ENCODE measurements at regions not wholly inside any gene's neighbourhood (a gene's known extent, or its start where the extent isn't known, plus 50 kb on each side); places are given as distances from the start of the nearest gene placed in this dataset.

DNA sequence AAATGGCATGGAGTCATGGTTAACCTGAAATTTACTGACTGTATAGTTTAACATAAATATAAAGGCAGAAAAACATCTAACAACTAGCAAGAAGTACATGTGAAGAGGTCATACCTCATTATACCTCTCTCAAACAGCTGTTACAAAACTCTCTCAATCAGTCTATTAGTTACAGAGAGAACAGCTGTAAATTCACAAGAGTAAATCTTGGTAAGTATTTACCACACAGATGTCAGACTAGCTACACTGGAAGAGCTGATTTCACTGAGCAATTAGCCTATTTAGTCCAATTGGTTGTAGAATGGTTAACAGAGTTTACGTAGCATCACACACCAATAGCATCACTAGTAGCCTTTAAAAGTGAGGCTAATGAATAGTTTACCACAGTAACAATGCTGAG, 463.4 kb upstream of the USP15 start:
- TF ChIP-seq CTCF (IDR thresholded peaks at IDR 0.05; ENCODE audit: low read depth, low read length, poor library complexity, severe bottlenecking) (no peak), EZH2phosphoT487 (IDR thresholded peaks at IDR 0.05; ENCODE audit: borderline replicate concordance, low read length) (no peak)

Measured in DOHH2 (cell line).